Endothelial cell (in vitro differentiated cells): ENCODE measurements at regions not wholly inside any gene's neighbourhood (a gene's known extent, or its start where the extent isn't known, plus 50 kb on each side); places are given as distances from the start of the nearest gene placed in this dataset.

Experiments used
- DNase-seq: peaks from one replicate; pipeline ENCODE4 v3.0.0; 2021; ENCODE audit warnings: low spot score
- H3K27ac Mint-ChIP-seq: one replicate; pipeline ENCODE4 v1.8.0; 2021; ENCODE audit warnings: mixed read lengths, inconsistent platforms; ENCODE audit not compliant: unreplicated experiment
- H3K27me3 Mint-ChIP-seq: one replicate; pipeline ENCODE4 v1.8.0; 2021; ENCODE audit warnings: mild to moderate bottlenecking, moderate library complexity, mixed read lengths, inconsistent platforms; ENCODE audit not compliant: unreplicated experiment
- H3K36me3 Mint-ChIP-seq: one replicate; pipeline ENCODE4 v1.8.0; 2021; ENCODE audit warnings: mild to moderate bottlenecking, low read depth, mixed read lengths, inconsistent platforms; ENCODE audit not compliant: unreplicated experiment
- H3K4me1 Mint-ChIP-seq: one replicate; pipeline ENCODE4 v1.8.0; 2021; ENCODE audit warnings: mild to moderate bottlenecking, mixed read lengths, inconsistent platforms; ENCODE audit not compliant: unreplicated experiment
- H3K4me3 Mint-ChIP-seq: one replicate; pipeline ENCODE4 v1.8.0; 2021; ENCODE audit warnings: mild to moderate bottlenecking, mixed read lengths, inconsistent platforms; ENCODE audit not compliant: unreplicated experiment
- H3K9me3 Mint-ChIP-seq: one replicate; pipeline ENCODE4 v1.8.0; 2021; ENCODE audit warnings: mixed read lengths, inconsistent platforms; ENCODE audit not compliant: unreplicated experiment
- CTCF ChIP-seq: fragments of 200-600 bp; sonication (generic); IDR thresholded peaks from one replicate; pipeline ENCODE4 v1.5.0; 2021; ENCODE audit warnings: antibody characterized with exemption; ENCODE audit not compliant: unreplicated experiment

GRCh38 chr18:9042766-9043481 lies 59.6 kb upstream of the NDUFV2 start:
- Mint-ChIP-seq H3K9me3 (no peaks in the 10 kb centered on the region), H3K27me3 (no peaks in the 10 kb centered on the region), H3K36me3 (no peaks in the 10 kb centered on the region), H3K27ac (no peak overlapping the region), H3K4me3 (no peak overlapping the region), H3K4me1 (peaks cover 11% of the 10 kb centered on the region)
- DNase-seq: no peak
- no peak for TF ChIP-seq CTCF

- Mint-ChIP-seq H3K27me3 (no peaks in the 10 kb centered on the region), H3K36me3 (no peaks in the 10 kb centered on the region), H3K4me3 (no peak overlapping the region), H3K9me3 (no peaks in the 10 kb centered on the region), H3K4me1 (peaks cover 4% of the 10 kb centered on the region), H3K27ac (no peak overlapping the region)
- no peak for DNase-seq
- TF ChIP-seq CTCF: no peak
Measured at GRCh38 chr18:9043581-9043980, 58.9 kb upstream of the NDUFV2 start.

GRCh38 chr18:9047715-9048114 lies 54.8 kb upstream of the NDUFV2 start:
- H3K9me3 Mint-ChIP-seq: no peaks in the 10 kb centered on the region
- peaks cover 4% of the 10 kb centered on the region for H3K36me3 Mint-ChIP-seq
- H3K27me3 Mint-ChIP-seq: no peaks in the 10 kb centered on the region
- no peak for DNase-seq
- no peak for TF ChIP-seq CTCF
- H3K4me1 Mint-ChIP-seq: no peaks in the 10 kb centered on the region
- H3K4me3 Mint-ChIP-seq: no peak overlapping the region
- H3K27ac Mint-ChIP-seq: no peak overlapping the region

- Mint-ChIP-seq H3K9me3 (no peaks in the 10 kb centered on the region), H3K27ac (no peak overlapping the region), H3K27me3 (no peaks in the 10 kb centered on the region), H3K36me3 (peaks cover 4% of the 10 kb centered on the region), H3K4me1 (no peaks in the 10 kb centered on the region), H3K4me3 (no peak overlapping the region)
- no peak for TF ChIP-seq CTCF
- DNase-seq: no peak
Measured at GRCh38 chr18:9048236-9048635, 54.3 kb upstream of the NDUFV2 start.

GRCh38 chr18:9048808-9049494 lies 53.5 kb upstream of the NDUFV2 start:
- no peaks in the 10 kb centered on the region for H3K27me3 Mint-ChIP-seq
- DNase-seq: no peak
- no peak for TF ChIP-seq CTCF
- H3K27ac Mint-ChIP-seq: no peak overlapping the region
- H3K4me1 Mint-ChIP-seq: no peaks in the 10 kb centered on the region
- H3K4me3 Mint-ChIP-seq: no peak overlapping the region
- H3K9me3 Mint-ChIP-seq: no peaks in the 10 kb centered on the region
- peaks cover 4% of the 10 kb centered on the region for H3K36me3 Mint-ChIP-seq
